NCI-H748 (cell line): ENCODE measurements at regions not wholly inside any gene's neighbourhood (a gene's known extent, or its start where the extent isn't known, plus 50 kb on each side); places are given as distances from the start of the nearest gene placed in this dataset.
"Not testable (repeated sequence)": the region's sequence is repeated elsewhere in the genome, so short reads cannot be mapped to it uniquely, and the experiment has no call there.

Source experiments
- DNase-seq: peaks from one replicate; lab custom pipeline; 2025; ENCODE audit not compliant: unreplicated experiment; lab: John Stamatoyannopoulos, UW

DNA sequence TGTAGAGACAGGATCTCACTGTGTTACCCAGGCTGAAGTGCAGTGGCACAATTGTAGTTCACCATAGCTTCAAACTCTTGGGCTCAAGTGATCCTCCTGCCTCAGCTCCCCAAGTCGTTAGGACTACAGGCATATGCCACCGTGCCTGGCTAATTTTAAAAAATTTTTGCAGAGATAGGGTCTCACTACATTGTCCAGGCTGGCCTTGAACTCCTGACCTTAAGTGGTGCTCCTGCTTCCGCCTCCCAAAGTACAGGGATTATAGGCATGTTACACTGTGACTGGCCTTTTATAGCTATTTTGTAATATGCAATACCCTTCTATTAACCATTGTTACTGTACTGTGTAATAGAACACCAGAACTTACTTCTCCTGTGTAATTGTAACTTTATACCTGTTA, 139.3 kb upstream of the ZNF267 start:
- no peak for DNase-seq

DNA sequence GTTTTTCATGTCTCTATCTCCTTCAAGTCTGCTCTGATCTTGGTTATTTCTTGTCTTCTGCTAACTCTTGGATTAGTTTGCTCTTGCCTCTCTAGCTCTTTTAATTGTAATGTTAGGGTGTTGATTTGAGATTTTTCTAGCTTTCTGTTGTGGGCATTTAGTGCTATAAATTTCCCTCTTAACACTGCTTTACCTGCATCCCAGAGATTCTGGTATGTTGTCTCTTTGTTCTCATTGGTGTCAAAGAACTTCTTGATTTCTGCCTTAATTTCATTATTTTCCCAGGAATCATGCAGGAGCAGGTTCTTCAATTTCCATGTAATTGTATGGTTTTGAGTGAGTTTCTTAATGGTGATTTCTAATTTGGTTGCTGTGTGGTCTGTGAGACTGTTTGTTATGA, 128.5 kb upstream of the ZNF267 start:
- not testable (repeated sequence) for DNase-seq

DNA sequence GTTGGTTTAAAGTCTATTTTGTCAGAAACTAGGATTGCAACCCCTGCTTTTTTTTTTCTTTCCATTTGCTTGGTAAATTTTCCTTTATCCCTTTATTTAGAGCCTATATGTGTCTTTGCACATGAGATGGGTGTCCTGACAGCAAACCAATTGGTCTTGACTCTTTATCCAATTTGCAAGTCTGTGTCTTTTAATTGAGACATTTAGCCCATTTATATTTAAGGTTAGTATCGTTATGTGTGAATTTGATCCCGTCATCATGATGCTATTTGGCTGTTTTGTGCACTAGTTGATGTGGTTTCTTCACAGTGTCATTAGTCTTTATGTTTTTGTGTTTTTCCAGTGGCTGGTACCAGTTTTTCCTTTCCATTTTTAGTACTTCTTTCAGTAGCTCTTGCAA, 127.7 kb upstream of the ZNF267 start:
- DNase-seq: no peak

DNA sequence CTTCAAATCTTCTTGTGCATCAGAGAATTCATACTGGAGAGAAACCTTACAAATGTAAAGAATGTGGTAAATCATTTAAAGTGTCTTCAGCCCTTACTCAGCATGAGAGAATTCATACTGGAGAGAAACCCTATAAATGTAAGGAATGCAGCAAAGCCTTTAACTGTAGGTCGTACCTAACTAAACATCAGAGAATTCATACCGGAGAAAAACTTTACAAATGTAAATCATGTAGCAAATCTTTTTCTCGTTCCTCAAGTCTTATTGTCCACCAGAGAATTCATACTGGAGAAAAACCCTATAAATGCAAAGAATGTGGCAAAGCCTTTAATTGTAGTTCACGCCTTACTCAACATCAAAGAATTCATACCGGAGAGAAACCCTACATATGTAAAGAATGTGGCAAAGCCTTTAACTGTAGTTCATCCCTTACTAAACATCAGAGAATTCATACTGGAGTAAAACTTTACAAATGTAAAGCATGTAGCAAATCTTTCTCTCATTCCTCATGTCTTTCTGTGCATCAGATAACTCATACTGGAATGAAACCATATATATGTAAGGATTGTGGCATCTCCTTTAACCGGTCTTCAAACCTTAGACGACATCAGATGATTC, 118.5 kb upstream of the ZNF267 start:
- no peak for DNase-seq

DNA sequence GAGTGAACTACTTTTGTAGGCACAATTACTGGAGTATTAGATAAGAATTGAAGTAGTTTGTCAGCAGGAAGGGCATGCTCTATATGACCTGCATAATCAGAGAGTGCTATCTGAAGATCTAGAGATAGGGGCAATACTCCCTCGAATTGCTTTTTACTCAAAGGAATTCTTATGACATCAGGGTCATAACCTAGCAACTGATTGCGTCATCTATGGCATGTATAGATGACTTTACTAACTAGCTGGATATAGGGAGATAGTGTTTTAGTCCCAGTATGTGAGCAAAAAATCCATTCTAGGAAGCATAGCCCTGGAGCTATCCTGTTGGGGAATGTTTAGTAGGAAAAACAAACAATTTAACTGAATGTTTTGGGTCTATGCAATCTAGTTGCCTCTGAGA, 109.5 kb upstream of the ZNF267 start:
- DNase-seq: no peak

DNA sequence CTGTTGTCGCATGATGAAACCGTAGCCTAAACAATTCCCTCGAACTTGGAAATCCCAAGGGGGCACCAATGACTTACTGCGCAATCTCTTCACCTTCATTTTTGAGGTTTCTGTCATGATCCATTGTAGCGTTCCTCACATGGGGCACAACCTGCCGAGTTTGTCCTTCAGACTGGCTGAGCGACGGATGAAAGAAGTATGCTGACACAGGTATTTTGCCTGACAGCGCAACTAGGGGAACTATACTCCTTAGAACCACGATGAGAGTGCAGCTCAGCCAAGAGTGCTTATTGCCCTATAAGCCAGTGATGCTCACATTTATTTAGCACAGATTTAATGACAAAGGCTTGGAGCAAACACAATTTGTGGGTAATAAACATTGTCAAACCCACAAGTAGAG, 106.3 kb upstream of the ZNF267 start:
- DNase-seq: no peak

DNA sequence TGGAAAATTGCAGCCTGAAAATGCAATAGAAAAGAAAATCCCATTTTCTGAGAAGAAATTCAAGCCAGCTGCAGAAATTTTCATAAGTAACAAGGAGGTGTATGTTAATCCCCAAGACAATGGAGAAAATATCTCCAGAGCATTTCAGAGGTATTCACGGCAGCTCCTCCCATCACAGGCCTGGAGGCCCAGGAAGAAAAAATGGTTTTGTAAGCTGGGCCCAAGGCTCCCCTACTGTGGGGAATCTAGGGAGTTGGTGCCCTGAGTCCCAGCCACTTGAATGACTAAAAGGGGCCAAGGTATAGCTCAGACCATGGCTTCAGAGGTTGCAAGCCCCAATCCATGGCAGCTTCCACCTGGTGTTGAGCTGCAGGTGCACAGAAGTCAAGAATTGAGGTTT, 93.3 kb upstream of the ZNF267 start:
- DNase-seq: no peak

DNA sequence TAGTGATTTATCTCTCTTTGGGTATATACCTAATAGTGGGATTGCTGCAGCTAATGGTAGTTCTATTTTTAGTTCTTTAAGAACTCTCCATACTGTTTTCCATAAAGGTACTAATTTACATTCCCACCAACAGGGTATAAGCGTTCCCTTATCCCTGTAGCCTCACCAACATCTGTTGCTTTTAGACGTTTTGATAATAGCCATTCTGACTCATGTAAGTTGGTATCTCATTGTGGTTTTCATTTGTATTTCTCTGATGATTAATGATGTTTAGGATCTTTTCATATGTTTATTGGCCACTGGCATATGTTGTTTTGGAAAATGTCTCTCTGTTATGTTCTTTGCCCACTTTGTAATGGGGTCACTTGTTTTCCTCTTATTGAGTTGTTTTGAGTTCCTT, 88.5 kb upstream of the ZNF267 start:
- no peak for DNase-seq

DNA sequence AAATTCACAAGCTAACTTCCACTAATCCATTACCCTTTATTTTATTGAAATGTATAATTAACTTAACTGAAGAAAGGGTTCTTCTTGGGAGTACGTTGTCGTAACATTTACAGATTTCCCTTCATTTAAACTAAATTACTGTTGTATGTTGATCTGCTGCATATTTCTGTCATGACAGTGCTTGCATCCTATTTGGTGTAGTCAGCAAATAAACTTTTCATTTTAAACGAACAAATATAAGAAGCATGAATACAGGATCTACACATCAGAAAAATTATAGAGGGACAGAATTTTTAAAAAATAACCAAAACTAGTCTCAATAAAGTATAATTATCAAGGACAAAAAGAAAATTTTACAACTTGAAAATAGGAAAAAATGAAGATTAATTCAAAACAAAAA, 66.5 kb upstream of the ZNF267 start:
- no peak for DNase-seq

DNA sequence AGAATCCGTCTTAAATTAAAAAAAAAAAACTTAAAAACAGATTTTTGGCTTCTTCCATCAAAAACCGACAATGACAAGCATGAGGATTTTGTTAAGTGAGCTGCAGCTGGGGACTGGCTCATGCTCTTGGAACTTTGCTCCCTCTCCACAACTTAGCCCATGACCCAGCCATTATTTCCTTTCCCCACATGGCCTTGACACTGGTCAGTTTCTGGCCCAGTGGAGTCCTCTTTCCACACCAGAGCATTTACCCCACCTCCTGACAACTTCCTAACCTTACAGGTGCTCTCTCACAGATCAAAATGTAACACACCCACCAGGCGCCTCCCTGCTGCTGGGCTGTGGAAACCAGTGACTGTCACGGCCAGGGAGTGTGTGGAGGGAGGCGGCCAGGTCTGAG, 62.7 kb upstream of the ZNF267 start:
- DNase-seq: no peak

DNA sequence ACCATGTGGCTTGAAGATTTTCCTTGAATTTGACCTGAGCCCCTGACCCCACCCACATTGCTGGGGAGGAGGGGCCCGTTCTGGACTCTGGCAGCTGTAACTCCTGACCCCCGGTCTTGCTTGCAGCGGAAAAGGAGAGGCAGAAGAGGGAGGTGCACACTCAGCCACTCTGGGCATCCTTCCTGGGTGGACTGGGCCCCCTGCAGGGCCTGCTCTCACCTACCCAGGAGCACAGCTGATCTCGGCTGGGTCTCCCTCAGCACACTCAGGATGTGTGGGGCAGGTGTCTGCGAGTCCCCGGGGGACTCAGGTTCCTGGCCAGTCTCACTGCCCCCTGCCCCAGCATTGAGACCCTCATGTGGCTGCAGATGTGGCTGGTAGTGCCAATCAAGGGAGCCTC, 57.5 kb upstream of the ZNF267 start:
- DNase-seq: not testable (repeated sequence)

DNA sequence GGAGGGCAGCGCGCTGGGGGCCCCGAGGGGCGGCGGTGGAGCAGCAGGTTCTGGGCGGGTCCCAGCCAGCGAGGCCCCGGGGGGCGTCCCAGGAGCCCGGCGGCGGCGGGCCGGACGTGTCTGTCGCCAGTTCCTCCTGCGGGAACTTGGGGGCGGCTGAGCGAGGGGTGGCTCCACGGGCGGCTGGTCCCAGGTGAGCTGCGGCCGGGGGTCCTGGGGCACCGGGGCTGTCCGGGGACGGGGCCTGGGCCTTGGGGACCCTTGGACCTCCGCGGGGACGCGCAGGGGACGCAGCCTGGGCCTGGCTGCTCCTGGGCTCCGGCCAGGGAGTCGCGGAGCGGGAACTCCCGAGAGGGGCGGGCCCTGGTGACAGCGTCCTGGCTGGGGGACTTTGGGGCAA, 54.2 kb upstream of the ZNF267 start:
- no peak for DNase-seq

DNA sequence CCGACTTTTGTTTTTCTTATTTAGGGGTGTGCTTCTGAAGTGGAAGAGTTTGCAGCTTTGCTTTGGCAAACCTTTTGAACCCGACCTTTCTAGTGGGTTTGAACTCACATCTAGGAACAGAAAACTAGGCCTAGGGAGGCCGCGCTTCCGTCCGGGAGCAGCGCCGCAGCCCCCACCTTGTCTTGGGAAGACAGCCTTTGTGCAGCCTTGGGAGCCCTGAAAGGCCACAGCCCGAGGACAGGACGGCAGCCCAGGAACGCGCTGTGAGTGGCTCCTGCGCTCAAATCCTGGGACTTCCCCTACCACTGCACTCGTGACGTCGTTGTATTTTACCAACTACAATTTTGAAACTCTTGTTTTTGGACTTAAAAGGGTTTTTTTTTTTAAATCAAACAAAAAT, 53.7 kb upstream of the ZNF267 start:
- no peak for DNase-seq
